Astrocyte of the cerebellum (primary cell): ENCODE measurements at regions not wholly inside any gene's neighbourhood (a gene's known extent, or its start where the extent isn't known, plus 50 kb on each side); places are given as distances from the start of the nearest gene placed in this dataset.

ENCODE experiments used
- DNase-seq: peaks from one replicate; pipeline ENCODE4 v3.0.0-alpha.2; 2011; ENCODE audit warnings: low read depth
- H3K4me3 ChIP-seq: 2 replicates; pipeline ENCODE4 v1.5.1; 2011; ENCODE audit warnings: mild to moderate bottlenecking, low read depth, low read length, moderate library complexity
- CTCF ChIP-seq: IDR thresholded peaks from 2 replicates; pipeline ENCODE4 v1.5.1; 2012; ENCODE audit warnings: low read length, low read depth, moderate library complexity, mild to moderate bottlenecking; ENCODE audit errors: missing control alignments
- in situ Hi-C: cut with HindIII; loops from 2 replicates; pipeline ENCODE4 v1.10.0; 2017; ENCODE audit warnings: low sequenced_read_pairs

- H3K4me3 ChIP-seq, result no peak overlapping the region
- TF ChIP-seq CTCF, result no peak
- in situ Hi-C loops, result no loop called here
- DNase-seq, result no peak
These were observed 102.2 kb upstream of the EXOC2 start for GRCh38 chr6:795046-795685.

- no peak overlapping the region for H3K4me3 ChIP-seq
- in situ Hi-C loops, result no loop called here
- no peak for TF ChIP-seq CTCF
- DNase-seq, result no peak
These were observed 100.3 kb upstream of the EXOC2 start for GRCh38 chr6:793261-793660.

- in situ Hi-C loops, result no loop called here
- H3K4me3 ChIP-seq, result no peak overlapping the region
These were observed 99.7 kb upstream of the EXOC2 start for GRCh38 chr6:792662-793061.

GRCh38 chr6:788058-788457 is 95.1 kb upstream of the EXOC2 start:
- in situ Hi-C loops, result no loop called here
- no peak overlapping the region for H3K4me3 ChIP-seq
- no peak for DNase-seq
- no peak for TF ChIP-seq CTCF

More at GRCh38 chr6:792662-793061, 99.7 kb upstream of the EXOC2 start:
- no peak for DNase-seq
- no peak for TF ChIP-seq CTCF

GRCh38 chr6:786946-787763 is 94.2 kb upstream of the EXOC2 start:
- peak; percentile 55 for TF ChIP-seq CTCF
- in situ Hi-C loops, result no loop called here
- no peak for DNase-seq
- no peak overlapping the region for H3K4me3 ChIP-seq

GRCh38 chr6:783966-784735 is 91.2 kb upstream of the EXOC2 start:
- TF ChIP-seq CTCF, result no peak
- in situ Hi-C loops, result no loop called here
- DNase-seq, result no peak
- H3K4me3 ChIP-seq, result no peak overlapping the region
